Stimulated activated CD4-positive, alpha-beta T cell treated with anti-CD3 and anti-CD28 coated beads, Interleukin-2, amount 100 ng/mL, for 4 hours (primary cell): ENCODE measurements at regions not wholly inside any gene's neighbourhood (a gene's known extent, or its start where the extent isn't known, plus 50 kb on each side); places are given as distances from the start of the nearest gene placed in this dataset.
"Not testable (repeated sequence)": the region's sequence is repeated elsewhere in the genome, so short reads cannot be mapped to it uniquely, and the experiment has no call there.

ENCODE experiments used
- DNase-seq: peaks from one replicate; pipeline ENCODE4 v3.0.0-alpha.2; 2020; ENCODE audit warnings: low read depth

- DNase-seq = no peak
Measured at GRCh38 chr7:66503551-66504031, 125.1 kb upstream of the KCTD7 start.

- DNase-seq = no peak
Measured at GRCh38 chr7:66504131-66504530, 124.5 kb upstream of the KCTD7 start.

GRCh38 chr7:66505009-66505408 lies 123.7 kb upstream of the KCTD7 start:
- DNase-seq = no peak

GRCh38 chr7:66505531-66506451 lies 122.9 kb upstream of the KCTD7 start:
- no peak for DNase-seq

- not testable (repeated sequence) for DNase-seq
Measured at GRCh38 chr7:66506703-66507102, 122.0 kb upstream of the KCTD7 start.

GRCh38 chr7:66507764-66508296 lies 120.9 kb upstream of the KCTD7 start:
- DNase-seq = no peak

- DNase-seq = no peak
Measured at GRCh38 chr7:66508431-66508830, 120.2 kb upstream of the KCTD7 start.

GRCh38 chr7:66514050-66514449 lies 114.6 kb upstream of the KCTD7 start:
- DNase-seq = no peak

- no peak for DNase-seq
Measured at GRCh38 chr7:66517212-66517909, 111.3 kb upstream of the KCTD7 start.

- DNase-seq = no peak
Measured at GRCh38 chr7:66518151-66518691, 110.5 kb upstream of the KCTD7 start.

- no peak for DNase-seq
Measured at GRCh38 chr7:66521675-66522074, 107.0 kb upstream of the KCTD7 start.

GRCh38 chr7:66522518-66522917 lies 106.2 kb upstream of the KCTD7 start:
- no peak for DNase-seq

GRCh38 chr7:66523409-66523808 lies 105.3 kb upstream of the KCTD7 start:
- DNase-seq = no peak

GRCh38 chr7:66524738-66525137 lies 103.9 kb upstream of the KCTD7 start:
- no peak for DNase-seq

GRCh38 chr7:66526782-66527181 lies 101.9 kb upstream of the KCTD7 start:
- DNase-seq = not testable (repeated sequence)

- DNase-seq = no peak
Measured at GRCh38 chr7:66528652-66529051, 100.0 kb upstream of the KCTD7 start.

- no peak for DNase-seq
Measured at GRCh38 chr7:66529883-66530610, 98.6 kb upstream of the KCTD7 start.

- no peak for DNase-seq
Measured at GRCh38 chr7:66535414-66536329, 93.0 kb upstream of the KCTD7 start.

- no peak for DNase-seq
Measured at GRCh38 chr7:66537380-66537779, 91.3 kb upstream of the KCTD7 start.

- no peak for DNase-seq
Measured at GRCh38 chr7:66537876-66538275, 90.8 kb upstream of the KCTD7 start.

GRCh38 chr7:66539264-66539623 lies 89.4 kb upstream of the KCTD7 start:
- no peak for DNase-seq
